GM18909 (cell line): ENCODE measurements at regions not wholly inside any gene's neighbourhood (a gene's known extent, or its start where the extent isn't known, plus 50 kb on each side); places are given as distances from the start of the nearest gene placed in this dataset.
"Not testable (repeated sequence)": the region's sequence is repeated elsewhere in the genome, so short reads cannot be mapped to it uniquely, and the experiment has no call there.

Experiments used
- ATAC-seq: cut with Tn5 transposase; IDR thresholded peaks from one replicate; pipeline ENCODE4 v1.9.1; 2021; ENCODE audit warnings: mild to moderate bottlenecking; ENCODE audit not compliant: unreplicated experiment, poor library complexity

GRCh38 chr22:27250418-27250817, 551.1 kb downstream of the MN1 start:
- ATAC-seq: no peak

DNA sequence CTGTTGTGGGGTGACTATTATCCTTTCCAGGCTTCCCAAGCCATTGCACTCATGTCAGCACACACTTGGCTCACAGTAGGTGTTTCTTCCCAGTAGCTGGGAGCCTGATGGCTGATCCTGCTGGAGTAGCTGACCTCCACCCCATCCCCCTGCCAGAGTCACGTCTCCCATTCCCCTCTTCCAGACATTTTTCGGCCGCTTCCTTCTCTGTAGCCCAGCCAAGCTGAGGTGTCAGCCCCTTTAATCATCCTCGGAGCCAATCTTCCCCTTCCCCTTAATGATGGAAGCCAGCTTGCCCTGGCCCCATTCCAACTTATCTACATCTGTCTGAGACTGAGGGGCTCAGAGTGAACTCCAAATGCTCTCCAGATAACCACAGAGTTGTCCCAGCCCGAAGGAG, 550.7 kb downstream of the MN1 start:
- ATAC-seq: no peak

- no peak for ATAC-seq
Measured at GRCh38 chr22:27251563-27251962, 550.0 kb downstream of the MN1 start.

GRCh38 chr22:27252282-27253049, 549.1 kb downstream of the MN1 start:
- no peak for ATAC-seq

GRCh38 chr22:27253108-27253902, 548.3 kb downstream of the MN1 start:
- ATAC-seq: no peak

GRCh38 chr22:27254063-27254462, 547.5 kb downstream of the MN1 start:
- ATAC-seq: not testable (repeated sequence)

- no peak for ATAC-seq
Measured at GRCh38 chr22:27255580-27255979, 546.0 kb downstream of the MN1 start.

- ATAC-seq: no peak
Measured at GRCh38 chr22:27257987-27258386, 543.6 kb downstream of the MN1 start.

DNA sequence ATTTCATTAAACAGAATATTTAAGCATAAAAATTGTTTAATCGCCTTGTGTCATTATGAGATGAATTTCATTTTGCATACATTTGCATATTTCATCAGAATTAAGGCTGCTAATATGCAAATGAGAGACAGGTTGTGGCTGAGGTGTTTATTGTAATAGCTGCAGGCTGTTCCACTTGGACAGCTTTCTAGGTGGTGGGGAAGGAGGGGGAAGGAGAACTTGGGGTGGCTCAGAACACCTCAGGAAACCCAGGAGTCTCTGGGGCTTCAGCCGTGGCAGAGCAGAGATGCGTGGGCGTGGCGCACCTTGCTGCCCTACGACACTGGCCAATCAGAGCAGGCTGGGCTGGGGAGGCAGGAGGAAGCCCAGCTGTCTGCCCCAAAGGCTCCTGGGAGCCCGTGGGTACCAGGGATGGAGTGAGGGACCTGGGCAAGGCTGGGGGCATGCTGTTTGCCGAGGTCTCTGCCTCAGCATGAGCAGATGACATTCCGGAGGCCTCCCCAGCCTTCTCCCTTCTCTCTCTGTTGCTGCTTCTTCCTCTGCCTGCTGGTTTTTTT, 542.9 kb downstream of the MN1 start:
- ATAC-seq: no peak

DNA sequence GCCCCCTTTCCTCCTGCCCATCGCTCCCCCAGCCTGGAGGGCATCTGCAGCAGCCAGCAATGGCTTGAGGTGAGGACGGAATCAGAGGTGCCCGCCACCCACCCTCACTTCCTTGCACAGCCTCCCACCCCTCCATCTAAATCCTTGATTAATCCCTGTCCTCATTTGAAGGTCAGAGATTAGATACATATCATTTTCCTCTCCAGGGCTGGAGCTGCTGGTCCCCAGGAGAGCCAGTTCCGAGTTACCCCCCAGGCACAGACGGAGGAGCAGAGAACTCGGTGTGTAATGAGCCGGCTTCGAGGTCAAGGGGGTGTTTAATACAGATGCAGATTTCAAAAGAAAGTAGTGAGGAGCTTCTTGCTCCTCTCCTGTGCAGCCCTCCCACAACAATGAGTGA, 542.1 kb downstream of the MN1 start:
- ATAC-seq: no peak

GRCh38 chr22:27260087-27260698, 541.4 kb downstream of the MN1 start:
- ATAC-seq: no peak

- ATAC-seq: no peak
Measured at GRCh38 chr22:27262361-27262760, 539.2 kb downstream of the MN1 start.

GRCh38 chr22:27264184-27264583, 537.4 kb downstream of the MN1 start:
- ATAC-seq: no peak

DNA sequence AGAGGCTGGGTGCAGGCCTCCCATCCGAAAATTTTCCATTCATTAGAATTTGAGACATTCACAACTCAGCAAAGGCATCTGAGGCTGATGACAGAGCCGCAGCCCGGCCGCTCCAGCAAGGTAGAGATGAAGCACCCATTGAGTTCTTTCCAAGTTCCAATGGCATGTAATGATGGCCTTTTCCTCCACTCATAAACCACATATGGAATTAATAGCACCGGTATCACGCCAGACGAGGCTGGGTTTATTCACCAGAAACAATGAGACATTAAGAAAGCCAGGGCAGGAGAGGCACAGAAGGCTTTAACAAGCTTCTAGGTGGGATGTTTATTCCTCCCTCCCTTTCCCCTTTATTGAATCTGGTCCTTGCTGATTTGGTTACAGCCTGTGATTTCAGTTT, 534.4 kb downstream of the MN1 start:
- ATAC-seq: no peak

GRCh38 chr22:27269751-27270543, 531.6 kb downstream of the MN1 start:
- ATAC-seq: no peak

- ATAC-seq: no peak
Measured at GRCh38 chr22:27270818-27271510, 530.6 kb downstream of the MN1 start.

DNA sequence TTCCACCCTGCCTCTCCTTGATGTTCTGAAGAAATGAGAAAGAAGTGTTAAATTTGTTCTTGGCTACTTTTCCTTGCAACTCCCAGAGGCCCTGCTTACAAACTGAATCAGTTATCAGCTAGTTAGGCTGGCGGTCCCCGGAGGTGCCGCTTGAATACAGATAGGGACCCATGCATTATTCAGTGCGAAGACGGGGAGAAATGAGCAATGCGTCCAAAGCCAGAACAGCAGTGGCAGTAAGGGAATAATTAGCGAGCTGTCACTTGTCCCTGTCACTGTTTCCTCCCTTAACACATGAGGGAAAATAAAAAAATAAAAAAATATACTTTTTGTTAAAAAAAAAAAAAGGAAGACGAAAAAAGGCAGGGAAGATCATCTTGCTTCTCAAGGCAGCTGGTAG, 528.1 kb downstream of the MN1 start:
- ATAC-seq: no peak

DNA sequence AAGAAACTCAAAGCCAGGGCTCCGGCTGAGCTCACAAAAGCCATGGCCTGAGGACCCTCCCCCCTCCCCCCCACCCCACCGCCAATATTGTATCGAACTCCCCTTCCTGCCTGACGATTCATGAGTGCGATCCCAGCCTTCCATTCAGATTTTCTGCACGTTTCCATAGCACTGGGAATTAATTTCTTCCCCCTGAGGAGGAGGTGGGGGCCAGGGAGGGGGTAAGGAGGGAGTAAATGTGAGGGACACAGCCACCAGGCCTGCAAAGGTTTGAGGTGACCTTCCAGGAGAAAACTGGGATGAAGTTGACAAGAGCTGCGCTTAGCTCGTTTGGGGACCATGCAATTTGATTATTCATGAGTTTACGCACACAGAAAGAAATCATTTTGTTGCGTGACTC, 527.7 kb downstream of the MN1 start:
- no peak for ATAC-seq

GRCh38 chr22:27274770-27275449, 526.6 kb downstream of the MN1 start:
- ATAC-seq: no peak
